ENCODE measurements at regions not wholly inside any gene's neighbourhood (a gene's known extent, or its start where the extent isn't known, plus 50 kb on each side); places are given as distances from the start of the nearest gene placed in this dataset.

DNA sequence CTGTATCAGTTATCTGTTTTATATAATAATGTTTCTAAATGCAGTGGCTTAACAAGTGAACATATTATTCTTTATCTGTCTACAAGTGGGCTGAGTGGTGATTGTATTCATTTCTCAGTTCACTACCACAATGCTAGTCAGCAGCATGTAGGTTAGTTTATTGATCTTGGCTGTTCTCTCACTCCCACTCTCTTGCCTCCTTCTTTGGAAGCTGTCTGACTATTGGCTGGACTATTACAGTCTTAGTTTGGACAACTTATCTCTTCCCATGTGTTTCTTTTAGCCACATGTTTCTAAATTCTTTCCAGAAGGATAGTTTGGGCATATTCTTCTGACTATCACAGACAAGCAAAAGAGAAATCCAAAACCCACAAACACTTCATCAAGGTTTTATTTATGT, 459.5 kb upstream of the AGA start:
- H4K20me1 ChIP-seq (ENCODE audit: control insufficient read depth, insufficient read depth) = no peaks in the 10 kb centered on the region
- no peaks in the 10 kb centered on the region for H3K27me3 ChIP-seq (replicated peaks in 1 of 2; ENCODE audit: control insufficient read depth in 2 of 2, insufficient read depth in 2 of 2, low read length in 1 of 2)
- DNase-seq (ENCODE audit: low read depth, low spot score) (no peak), ATAC-seq (no peak), FAIRE-seq (no peak)
- H3K79me2 ChIP-seq (ENCODE audit: control insufficient read depth, insufficient read depth, low read length) = no peaks in the 10 kb centered on the region
- ChIA-PET CTCF (no interaction called here), RAD21 (ENCODE audit: unreplicated experiment) (no interaction called here), POLR2A (no interaction called here), SMC1A (ENCODE audit: uncharacterized antibody, unreplicated experiment) (no interaction called here)
- no peak overlapping the region for H3K27ac ChIP-seq (ENCODE audit: control insufficient read depth, insufficient read depth)
- no peak overlapping the region for H3K4me3 ChIP-seq
- H3K9me3 ChIP-seq (replicated peaks; ENCODE audit: control insufficient read depth, insufficient read depth, low read length) = no peaks in the 10 kb centered on the region
- BruUV-seq (replicated peaks) = no TSS peak
- in situ Hi-C loops (cut with MboI) (no loop called here), intact Hi-C loops (cut with micrococcal nuclease; ENCODE audit: unreplicated experiment) (no loop called here)
- H3K4me1 ChIP-seq (ENCODE audit: control insufficient read depth, insufficient read depth, low read length) = no peaks in the 10 kb centered on the region
- TF ChIP-seq MXI1 (IDR thresholded peaks at IDR 0.05; ENCODE audit: low read depth, low read length) (no peak), DPF2 (IDR thresholded peaks at IDR 0.05) (no peak), RELA (IDR thresholded peaks at IDR 0.05; ENCODE audit: borderline replicate concordance, partially characterized antibody) (no peak), ZNF274 (IDR thresholded peaks at IDR 0.05; ENCODE audit: insufficient read depth, insufficient read length) (no peak)
- H2AFZ ChIP-seq (ENCODE audit: control insufficient read depth, low read depth, low read length) = no peak overlapping the region
- no peak overlapping the region for H3K4me2 ChIP-seq (ENCODE audit: control insufficient read depth, insufficient read depth)
- H3K9ac ChIP-seq (ENCODE audit: control insufficient read depth, insufficient read depth, low read length) = no peak overlapping the region
- H3K36me3 ChIP-seq (ENCODE audit: control insufficient read depth in 2 of 2, insufficient read depth in 2 of 2, low read length in 1 of 2) = no peaks in the 10 kb centered on the region

GRCh38 chr4:177902386-177902785, 460.1 kb upstream of the AGA start:
- H3K4me2 ChIP-seq (ENCODE audit: control insufficient read depth, insufficient read depth) = no peak overlapping the region
- intact Hi-C loops (cut with micrococcal nuclease; ENCODE audit: unreplicated experiment) (no loop called here), in situ Hi-C loops (cut with MboI) (no loop called here)
- ChIA-PET RAD21 (ENCODE audit: unreplicated experiment) (no interaction called here), POLR2A (no interaction called here), SMC1A (ENCODE audit: uncharacterized antibody, unreplicated experiment) (no interaction called here), CTCF (no interaction called here)
- BruUV-seq (replicated peaks) = no TSS peak
- H3K27ac ChIP-seq (ENCODE audit: control insufficient read depth, insufficient read depth) = no peak overlapping the region
- H3K27me3 ChIP-seq (replicated peaks in 1 of 2; ENCODE audit: control insufficient read depth in 2 of 2, insufficient read depth in 2 of 2, low read length in 1 of 2) = no peaks in the 10 kb centered on the region
- no peak for FAIRE-seq
- H3K9me3 ChIP-seq (replicated peaks; ENCODE audit: control insufficient read depth, insufficient read depth, low read length) = no peaks in the 10 kb centered on the region
- no peaks in the 10 kb centered on the region for H3K4me1 ChIP-seq (ENCODE audit: control insufficient read depth, insufficient read depth, low read length)
- H3K9ac ChIP-seq (ENCODE audit: control insufficient read depth, insufficient read depth, low read length) = no peak overlapping the region
- 0% methylated on average over 1 of the region's 1 CpG for WGBS (ENCODE audit: insufficient coverage, insufficient replicate concordance, low lambda C conversion rate, missing lambda C conversion rate)
- TF ChIP-seq, protein P1, sequence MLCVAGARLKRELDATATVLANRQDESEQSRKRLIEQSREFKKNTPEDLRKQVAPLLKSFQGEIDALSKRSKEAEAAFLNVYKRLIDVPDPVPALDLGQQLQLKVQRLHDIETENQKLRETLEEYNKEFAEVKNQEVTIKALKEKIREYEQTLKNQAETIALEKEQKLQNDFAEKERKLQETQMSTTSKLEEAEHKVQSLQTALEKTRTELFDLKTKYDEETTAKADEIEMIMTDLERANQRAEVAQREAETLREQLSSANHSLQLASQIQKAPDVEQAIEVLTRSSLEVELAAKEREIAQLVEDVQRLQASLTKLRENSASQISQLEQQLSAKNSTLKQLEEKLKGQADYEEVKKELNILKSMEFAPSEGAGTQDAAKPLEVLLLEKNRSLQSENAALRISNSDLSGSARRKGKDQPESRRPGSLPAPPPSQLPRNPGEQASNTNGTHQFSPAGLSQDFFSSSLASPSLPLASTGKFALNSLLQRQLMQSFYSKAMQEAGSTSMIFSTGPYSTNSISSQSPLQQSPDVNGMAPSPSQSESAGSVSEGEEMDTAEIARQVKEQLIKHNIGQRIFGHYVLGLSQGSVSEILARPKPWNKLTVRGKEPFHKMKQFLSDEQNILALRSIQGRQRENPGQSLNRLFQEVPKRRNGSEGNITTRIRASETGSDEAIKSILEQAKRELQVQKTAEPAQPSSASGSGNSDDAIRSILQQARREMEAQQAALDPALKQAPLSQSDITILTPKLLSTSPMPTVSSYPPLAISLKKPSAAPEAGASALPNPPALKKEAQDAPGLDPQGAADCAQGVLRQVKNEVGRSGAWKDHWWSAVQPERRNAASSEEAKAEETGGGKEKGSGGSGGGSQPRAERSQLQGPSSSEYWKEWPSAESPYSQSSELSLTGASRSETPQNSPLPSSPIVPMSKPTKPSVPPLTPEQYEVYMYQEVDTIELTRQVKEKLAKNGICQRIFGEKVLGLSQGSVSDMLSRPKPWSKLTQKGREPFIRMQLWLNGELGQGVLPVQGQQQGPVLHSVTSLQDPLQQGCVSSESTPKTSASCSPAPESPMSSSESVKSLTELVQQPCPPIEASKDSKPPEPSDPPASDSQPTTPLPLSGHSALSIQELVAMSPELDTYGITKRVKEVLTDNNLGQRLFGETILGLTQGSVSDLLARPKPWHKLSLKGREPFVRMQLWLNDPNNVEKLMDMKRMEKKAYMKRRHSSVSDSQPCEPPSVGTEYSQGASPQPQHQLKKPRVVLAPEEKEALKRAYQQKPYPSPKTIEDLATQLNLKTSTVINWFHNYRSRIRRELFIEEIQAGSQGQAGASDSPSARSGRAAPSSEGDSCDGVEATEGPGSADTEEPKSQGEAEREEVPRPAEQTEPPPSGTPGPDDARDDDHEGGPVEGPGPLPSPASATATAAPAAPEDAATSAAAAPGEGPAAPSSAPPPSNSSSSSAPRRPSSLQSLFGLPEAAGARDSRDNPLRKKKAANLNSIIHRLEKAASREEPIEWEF (IDR thresholded peaks at IDR 0.05; ENCODE audit: insufficient replicate concordance, low read depth, low read length) = no peak
- no peak for TF ChIP-seq IRF3 (IDR thresholded peaks at IDR 0.05)
- no peak for TF ChIP-seq JUND (IDR thresholded peaks at IDR 0.05; ENCODE audit: low read depth, low read length)
- no peak overlapping the region for H3K4me3 ChIP-seq
- H3K36me3 ChIP-seq (ENCODE audit: control insufficient read depth in 2 of 2, insufficient read depth in 2 of 2, low read length in 1 of 2) = no peaks in the 10 kb centered on the region
- no peaks in the 10 kb centered on the region for H4K20me1 ChIP-seq (ENCODE audit: control insufficient read depth, insufficient read depth)
- no peak for ATAC-seq
- no peak for DNase-seq (ENCODE audit: low read depth, low spot score)
- no peak overlapping the region for H2AFZ ChIP-seq (ENCODE audit: control insufficient read depth, low read depth, low read length)
- no peaks in the 10 kb centered on the region for H3K79me2 ChIP-seq (ENCODE audit: control insufficient read depth, insufficient read depth, low read length)

All from GM12878 (cell line).